ENCODE measurements at regions not wholly inside any gene's neighbourhood (a gene's known extent, or its start where the extent isn't known, plus 50 kb on each side); places are given as distances from the start of the nearest gene placed in this dataset.
"Not testable (repeated sequence)": the region's sequence is repeated elsewhere in the genome, so short reads cannot be mapped to it uniquely, and the experiment has no call there.

DNA sequence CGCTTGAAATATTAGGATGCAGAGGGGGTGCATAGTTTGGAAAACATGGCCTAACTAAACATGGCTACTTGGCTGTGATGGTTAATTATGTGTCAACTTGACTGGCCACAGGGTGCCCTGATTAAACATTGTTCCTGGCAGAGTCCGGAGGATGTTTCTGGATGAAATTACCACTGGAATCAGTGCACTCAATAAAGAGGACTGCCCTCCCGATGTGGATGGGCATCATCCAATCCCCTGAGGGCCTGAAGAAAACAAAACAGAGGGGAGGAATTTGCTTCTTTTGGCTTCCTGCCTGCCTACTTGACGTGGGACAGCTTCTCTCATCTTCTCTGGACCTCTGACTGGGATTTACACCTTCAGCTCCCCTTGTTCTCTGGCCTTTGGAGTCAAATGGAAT, 79.1 kb upstream of the KCNE2 start (continued):
- TF ChIP-seq, protein P1, sequence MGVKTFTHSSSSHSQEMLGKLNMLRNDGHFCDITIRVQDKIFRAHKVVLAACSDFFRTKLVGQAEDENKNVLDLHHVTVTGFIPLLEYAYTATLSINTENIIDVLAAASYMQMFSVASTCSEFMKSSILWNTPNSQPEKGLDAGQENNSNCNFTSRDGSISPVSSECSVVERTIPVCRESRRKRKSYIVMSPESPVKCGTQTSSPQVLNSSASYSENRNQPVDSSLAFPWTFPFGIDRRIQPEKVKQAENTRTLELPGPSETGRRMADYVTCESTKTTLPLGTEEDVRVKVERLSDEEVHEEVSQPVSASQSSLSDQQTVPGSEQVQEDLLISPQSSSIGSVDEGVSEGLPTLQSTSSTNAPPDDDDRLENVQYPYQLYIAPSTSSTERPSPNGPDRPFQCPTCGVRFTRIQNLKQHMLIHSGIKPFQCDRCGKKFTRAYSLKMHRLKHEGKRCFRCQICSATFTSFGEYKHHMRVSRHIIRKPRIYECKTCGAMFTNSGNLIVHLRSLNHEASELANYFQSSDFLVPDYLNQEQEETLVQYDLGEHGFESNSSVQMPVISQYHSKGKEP (CRISPR knock-in tag; IDR thresholded peaks at IDR 0.05) = no peak
- TF ChIP-seq, protein P2, sequence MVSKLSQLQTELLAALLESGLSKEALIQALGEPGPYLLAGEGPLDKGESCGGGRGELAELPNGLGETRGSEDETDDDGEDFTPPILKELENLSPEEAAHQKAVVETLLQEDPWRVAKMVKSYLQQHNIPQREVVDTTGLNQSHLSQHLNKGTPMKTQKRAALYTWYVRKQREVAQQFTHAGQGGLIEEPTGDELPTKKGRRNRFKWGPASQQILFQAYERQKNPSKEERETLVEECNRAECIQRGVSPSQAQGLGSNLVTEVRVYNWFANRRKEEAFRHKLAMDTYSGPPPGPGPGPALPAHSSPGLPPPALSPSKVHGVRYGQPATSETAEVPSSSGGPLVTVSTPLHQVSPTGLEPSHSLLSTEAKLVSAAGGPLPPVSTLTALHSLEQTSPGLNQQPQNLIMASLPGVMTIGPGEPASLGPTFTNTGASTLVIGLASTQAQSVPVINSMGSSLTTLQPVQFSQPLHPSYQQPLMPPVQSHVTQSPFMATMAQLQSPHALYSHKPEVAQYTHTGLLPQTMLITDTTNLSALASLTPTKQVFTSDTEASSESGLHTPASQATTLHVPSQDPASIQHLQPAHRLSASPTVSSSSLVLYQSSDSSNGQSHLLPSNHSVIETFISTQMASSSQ (IDR thresholded peaks at IDR 0.05; ENCODE audit: low read depth) = no peak
- TF ChIP-seq, protein P2 (CRISPR knock-in tag; IDR thresholded peaks at IDR 0.05; ENCODE audit: borderline replicate concordance) = no peak
- TF ChIP-seq, protein P3, sequence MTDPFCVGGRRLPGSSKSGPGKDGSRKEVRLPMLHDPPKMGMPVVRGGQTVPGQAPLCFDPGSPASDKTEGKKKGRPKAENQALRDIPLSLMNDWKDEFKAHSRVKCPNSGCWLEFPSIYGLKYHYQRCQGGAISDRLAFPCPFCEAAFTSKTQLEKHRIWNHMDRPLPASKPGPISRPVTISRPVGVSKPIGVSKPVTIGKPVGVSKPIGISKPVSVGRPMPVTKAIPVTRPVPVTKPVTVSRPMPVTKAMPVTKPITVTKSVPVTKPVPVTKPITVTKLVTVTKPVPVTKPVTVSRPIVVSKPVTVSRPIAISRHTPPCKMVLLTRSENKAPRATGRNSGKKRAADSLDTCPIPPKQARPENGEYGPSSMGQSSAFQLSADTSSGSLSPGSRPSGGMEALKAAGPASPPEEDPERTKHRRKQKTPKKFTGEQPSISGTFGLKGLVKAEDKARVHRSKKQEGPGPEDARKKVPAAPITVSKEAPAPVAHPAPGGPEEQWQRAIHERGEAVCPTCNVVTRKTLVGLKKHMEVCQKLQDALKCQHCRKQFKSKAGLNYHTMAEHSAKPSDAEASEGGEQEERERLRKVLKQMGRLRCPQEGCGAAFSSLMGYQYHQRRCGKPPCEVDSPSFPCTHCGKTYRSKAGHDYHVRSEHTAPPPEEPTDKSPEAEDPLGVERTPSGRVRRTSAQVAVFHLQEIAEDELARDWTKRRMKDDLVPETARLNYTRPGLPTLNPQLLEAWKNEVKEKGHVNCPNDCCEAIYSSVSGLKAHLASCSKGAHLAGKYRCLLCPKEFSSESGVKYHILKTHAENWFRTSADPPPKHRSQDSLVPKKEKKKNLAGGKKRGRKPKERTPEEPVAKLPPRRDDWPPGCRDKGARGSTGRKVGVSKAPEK (CRISPR knock-in tag; IDR thresholded peaks at IDR 0.05; ENCODE audit: borderline replicate concordance) = no peak
- TF ChIP-seq, protein P4, sequence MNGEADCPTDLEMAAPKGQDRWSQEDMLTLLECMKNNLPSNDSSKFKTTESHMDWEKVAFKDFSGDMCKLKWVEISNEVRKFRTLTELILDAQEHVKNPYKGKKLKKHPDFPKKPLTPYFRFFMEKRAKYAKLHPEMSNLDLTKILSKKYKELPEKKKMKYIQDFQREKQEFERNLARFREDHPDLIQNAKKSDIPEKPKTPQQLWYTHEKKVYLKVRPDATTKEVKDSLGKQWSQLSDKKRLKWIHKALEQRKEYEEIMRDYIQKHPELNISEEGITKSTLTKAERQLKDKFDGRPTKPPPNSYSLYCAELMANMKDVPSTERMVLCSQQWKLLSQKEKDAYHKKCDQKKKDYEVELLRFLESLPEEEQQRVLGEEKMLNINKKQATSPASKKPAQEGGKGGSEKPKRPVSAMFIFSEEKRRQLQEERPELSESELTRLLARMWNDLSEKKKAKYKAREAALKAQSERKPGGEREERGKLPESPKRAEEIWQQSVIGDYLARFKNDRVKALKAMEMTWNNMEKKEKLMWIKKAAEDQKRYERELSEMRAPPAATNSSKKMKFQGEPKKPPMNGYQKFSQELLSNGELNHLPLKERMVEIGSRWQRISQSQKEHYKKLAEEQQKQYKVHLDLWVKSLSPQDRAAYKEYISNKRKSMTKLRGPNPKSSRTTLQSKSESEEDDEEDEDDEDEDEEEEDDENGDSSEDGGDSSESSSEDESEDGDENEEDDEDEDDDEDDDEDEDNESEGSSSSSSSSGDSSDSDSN (CRISPR knock-in tag; IDR thresholded peaks at IDR 0.05) = no peak
- TF ChIP-seq ETV6 (CRISPR knock-in tag; conservative IDR thresholded peaks at IDR 0.05) (no peak), ZSCAN25 (CRISPR knock-in tag; IDR thresholded peaks at IDR 0.05) (no peak), MLLT10 (CRISPR knock-in tag; IDR thresholded peaks at IDR 0.05) (no peak), KLF13 (CRISPR knock-in tag; IDR thresholded peaks at IDR 0.05) (no peak)

DNA sequence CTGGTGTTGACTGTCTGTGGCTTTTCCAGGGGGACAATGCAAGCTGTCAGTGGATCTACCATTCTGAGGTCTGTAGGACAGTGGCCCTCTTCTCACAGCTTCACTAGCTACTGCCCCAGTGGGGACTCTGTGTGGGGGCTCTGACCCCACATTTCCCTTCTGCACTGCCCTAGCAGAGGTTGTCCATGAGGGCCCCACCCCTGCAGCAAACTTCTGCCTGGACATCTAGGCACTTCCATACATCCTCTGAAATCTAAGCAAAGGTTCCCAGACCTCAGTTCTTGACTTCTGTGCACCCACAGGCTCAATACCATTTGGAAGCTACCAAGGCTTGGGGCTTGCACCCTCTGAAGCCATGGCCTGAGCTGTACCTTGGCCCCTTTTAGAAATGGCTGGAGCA, 75.8 kb upstream of the KCNE2 start:
- H3K4me2 ChIP-seq (ENCODE audit: low read depth, low read length); BruUV-seq (replicated peaks); H2AFZ ChIP-seq (ENCODE audit: low read length); H3K9ac ChIP-seq (ENCODE audit: insufficient read depth, low read depth, low read length); CTCF ChIA-PET (ENCODE audit: low intra/inter-chr PET ratio, low total read pairs); H3K4me3 ChIP-seq (replicated peaks in 1 of 3; ENCODE audit: insufficient read depth in 1 of 3, low read depth in 2 of 3, low read length in 3 of 3); intact Hi-C loops (cut with micrococcal nuclease; ENCODE audit: unreplicated experiment); POLR2A ChIA-PET; H3K4me1 ChIP-seq (ENCODE audit: insufficient read depth, low read length); H3K27ac ChIP-seq (ENCODE audit: extremely low read length, insufficient read depth, low read length); H3K79me2 ChIP-seq (ENCODE audit: insufficient read depth, low read length); FAIRE-seq; ATAC-seq; H3K36me3 ChIP-seq (replicated peaks in 1 of 2; ENCODE audit: control insufficient read depth in 1 of 2, insufficient read depth in 2 of 2, low read length in 2 of 2); H4K20me1 ChIP-seq (ENCODE audit: insufficient read depth, low read length); DNase-seq (ENCODE audit: low spot score); in situ Hi-C loops (cut with HindIII; ENCODE audit: extremely low pct_ligation_motif_present, low pct_unique_long_range_greater_than_20kb); H3K27me3 ChIP-seq (ENCODE audit: control insufficient read depth in 1 of 2, insufficient read depth in 2 of 2, low read length in 2 of 2): not testable (repeated sequence)
- peaks cover 20% of the 10 kb centered on the region; the same call in 1 of the 2 replicates for H3K9me3 ChIP-seq (ENCODE audit: low read length)

All from HepG2 (cell line).